NCI-H1105 treated with DMSO at 0.1 percent for 48 hours (cell line): ENCODE measurements at regions not wholly inside any gene's neighbourhood (a gene's known extent, or its start where the extent isn't known, plus 50 kb on each side); places are given as distances from the start of the nearest gene placed in this dataset.
A peak's percentile ranks its signal among the peaks of the same experiment; 100 is the strongest.

Source experiments
- DNase-seq: peaks from one replicate; lab custom pipeline; 2025; lab: John Stamatoyannopoulos, UW

GRCh38 chr13:34414616-34415015 lies 527.5 kb upstream of the NBEA start:
- DNase-seq: no peak

DNA sequence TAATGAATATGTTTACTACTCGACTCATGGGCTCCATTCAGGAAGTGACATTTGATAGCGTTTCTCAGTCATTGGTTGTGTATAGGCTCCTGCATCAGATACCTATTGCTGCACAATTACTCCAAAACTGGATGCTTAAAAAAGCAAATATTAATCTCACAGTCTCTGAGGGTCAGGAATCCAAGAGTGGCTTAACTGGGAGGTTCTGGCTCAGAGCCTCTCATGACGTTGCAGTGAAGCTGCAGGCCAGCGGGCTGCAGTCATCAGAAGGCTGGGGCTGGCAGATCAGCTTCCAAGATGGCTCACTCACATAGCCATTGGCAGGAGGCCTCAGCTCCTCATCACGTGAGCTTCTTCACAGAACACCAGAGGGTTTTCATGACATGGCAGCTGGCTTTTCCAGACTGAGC lies 525.1 kb upstream of the NBEA start:
- DNase-seq: no peak

DNA sequence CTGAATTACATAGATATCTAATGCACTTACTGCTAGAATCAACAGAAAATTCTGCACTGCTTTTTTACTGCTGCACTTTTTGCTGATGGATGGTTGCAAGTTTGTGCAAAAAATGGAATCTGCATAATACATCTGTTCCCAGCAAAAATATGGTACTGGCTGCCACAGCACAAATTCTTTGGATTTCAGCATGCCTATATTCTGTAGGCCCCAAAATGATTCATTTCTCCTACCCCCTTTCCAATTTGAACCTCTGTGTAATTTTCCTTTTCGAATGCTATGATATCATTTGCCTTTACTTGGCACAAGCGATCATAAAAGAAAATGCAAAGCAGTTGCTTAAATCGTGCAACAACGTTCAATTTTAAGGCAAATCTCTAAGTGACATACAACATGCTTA lies 524.2 kb upstream of the NBEA start:
- no peak for DNase-seq

DNA sequence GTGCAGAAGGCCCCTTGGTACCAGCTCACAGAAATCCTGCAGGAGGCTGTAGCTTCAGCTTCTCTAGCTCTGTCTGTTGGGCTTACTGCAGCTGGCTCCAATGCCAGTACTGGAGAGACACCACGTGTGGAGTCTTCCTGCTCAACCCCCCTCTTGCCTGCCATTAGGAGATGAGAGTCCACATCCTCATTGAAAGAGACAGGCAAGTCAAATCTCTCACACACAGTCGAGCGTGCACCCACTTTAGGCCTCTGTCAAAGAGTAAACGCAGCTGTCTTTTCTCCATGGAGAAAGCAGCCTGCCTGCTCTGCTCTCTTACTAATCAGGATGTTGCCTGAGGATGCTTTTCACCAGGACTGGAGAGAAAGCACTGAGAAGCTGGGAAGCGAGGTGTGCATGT lies 523.0 kb upstream of the NBEA start:
- DNase-seq: peak; percentile 9

- no peak for DNase-seq
These were observed 522.3 kb upstream of the NBEA start for GRCh38 chr13:34419755-34420154.

DNA sequence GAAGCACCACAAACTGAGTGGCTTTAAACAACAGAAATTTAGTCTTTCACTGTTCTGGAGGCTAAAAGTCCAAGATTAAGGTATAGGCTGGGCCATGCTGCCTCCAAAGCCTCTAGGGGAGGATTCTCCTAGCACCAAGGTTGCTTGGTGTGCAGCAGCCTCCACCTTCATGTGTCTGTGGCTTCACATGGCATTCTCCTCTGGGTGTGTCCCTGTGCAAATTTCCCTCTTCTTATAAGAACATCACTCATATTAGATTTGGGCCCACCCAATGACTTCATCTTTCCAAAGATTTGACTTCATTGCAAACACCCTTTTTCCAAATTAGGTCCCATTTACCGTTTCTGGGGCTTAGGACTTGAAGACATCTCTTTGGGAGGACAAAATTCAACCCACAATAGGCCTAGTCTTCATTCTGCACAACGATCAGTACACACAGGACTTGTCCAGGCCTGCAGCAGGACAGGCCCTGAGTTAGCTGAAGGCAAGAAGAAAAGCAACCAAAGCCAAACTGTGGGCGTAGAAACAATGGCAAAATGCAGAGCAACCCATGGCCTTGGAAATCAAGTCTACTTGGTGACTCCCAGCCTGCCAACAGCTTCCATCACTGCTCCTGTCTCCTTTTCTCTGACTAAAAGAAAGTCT lies 521.2 kb upstream of the NBEA start:
- DNase-seq: no peak

GRCh38 chr13:34421347-34421719 lies 520.7 kb upstream of the NBEA start:
- no peak for DNase-seq

- DNase-seq: no peak
These were observed 520.1 kb upstream of the NBEA start for GRCh38 chr13:34421858-34422475.

- DNase-seq: no peak
These were observed 519.1 kb upstream of the NBEA start for GRCh38 chr13:34422956-34423355.

DNA sequence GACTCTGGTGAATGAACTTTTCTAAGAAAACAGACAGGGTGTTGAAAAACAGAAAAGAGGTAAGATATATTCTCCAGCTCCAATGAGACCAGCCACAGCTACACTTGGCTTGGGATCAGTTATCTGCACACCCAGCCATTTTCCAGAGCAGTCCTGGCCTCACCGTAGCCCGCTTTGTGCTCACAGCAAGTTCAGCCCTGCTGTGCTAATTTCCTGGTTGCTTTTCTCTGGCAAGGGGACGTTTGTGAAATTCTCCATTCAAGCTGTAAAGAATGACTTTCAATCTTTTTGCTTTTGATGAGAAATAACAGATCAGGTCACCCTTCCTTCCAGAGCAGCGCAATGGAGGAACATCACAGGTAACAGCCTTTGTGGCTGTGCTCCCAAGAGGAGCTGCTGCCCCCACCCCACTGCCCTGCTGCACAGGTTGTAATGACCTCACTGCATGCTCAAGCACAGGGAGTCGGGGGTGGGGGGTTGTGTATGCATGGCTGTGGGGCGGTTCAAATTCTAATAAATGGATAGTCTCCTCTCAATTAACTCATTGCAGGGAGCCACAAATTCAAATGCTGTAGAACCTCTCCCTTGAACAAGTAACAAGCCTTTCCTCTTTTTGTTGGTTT lies 516.6 kb upstream of the NBEA start:
- DNase-seq: no peak

GRCh38 chr13:34428911-34429310 lies 513.2 kb upstream of the NBEA start:
- no peak for DNase-seq

DNA sequence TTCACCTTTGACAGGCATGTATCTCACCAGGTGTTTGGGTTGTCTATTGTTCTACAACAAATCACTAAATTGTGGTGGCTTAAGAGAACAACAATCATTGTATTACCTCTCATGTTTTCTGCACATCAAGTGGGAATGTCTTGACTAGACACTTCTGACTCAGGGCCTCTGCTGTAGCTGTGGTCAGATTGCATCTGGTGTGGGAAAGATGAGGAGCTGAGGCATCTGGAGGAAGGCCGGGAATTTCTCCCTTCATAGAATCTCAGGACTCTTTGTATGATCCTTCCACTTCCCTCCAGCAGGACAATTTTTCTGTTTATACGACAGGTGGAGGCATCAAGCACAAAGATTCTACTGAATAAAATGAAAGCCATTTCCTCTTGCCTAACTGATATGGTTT lies 511.8 kb upstream of the NBEA start:
- no peak for DNase-seq

DNA sequence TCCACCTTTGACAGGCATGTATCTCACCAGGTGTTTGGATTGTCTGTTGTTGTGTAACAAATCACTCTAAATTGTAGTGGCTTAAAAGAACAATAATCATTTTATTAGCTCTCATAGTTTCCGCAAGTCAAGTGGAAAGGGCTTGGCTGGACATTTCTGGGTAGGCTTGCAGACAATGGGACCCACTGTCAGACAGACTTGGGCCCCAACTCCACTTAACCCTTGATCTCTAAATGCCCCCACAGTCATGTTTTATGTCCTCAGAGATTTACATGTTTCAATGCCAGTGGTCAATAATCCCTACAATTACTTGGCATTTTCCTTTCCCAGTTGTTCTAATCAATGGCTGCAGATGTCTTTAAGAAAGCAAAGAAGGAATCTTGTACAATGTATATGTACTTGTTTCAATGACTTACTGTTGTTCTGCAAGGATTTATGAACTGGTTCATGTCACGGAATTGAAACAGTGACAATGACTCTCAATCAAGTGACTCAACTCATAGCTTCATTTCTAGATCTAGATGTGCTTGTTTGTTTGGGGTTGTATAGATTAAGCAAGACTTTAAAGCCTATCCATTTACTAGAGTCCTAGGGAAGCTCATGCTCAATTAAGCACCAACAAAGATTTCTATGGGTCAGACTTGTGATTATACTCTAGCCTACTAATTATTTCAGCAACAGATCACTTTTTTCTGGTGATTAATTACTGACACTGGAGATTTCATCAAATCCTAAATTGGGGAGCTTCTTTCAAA lies 510.1 kb upstream of the NBEA start:
- DNase-seq: peak; percentile 73

DNA sequence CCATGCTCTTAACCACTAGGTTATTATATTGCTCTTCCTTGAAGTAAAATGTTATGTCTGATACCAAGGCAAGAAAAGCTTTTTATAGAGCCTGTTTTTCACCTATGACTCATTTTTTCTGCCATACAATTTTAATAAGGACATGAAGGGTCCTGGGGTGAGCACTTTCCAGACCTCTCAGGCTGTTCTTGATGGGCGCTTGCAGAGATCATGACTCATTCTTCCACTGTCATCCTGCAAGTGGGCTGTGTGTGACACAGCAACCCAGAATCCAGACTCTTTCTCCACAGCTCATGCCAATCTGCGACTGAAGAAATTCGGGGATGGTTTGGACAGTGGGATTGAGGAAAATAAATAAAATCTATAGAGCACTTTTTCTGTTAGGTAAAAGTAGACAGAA lies 506.7 kb upstream of the NBEA start:
- no peak for DNase-seq

DNA sequence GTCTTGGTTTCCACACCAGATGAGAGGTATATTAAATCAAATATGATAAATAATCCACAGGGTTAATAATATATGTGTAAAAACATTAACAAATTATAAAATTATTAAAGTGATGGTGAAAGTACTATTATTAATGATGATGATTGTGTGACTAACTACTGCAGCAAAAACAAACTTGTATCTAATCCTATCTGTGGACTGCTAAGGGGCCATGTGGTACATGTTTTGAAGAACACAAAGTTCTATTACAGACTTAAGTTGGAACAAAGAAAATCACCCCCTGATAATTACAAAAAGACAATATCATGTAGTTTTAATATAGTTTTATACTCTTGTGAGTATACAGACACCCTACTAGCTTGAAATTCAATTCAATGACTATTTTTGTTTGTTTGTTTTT lies 504.2 kb upstream of the NBEA start:
- no peak for DNase-seq

DNA sequence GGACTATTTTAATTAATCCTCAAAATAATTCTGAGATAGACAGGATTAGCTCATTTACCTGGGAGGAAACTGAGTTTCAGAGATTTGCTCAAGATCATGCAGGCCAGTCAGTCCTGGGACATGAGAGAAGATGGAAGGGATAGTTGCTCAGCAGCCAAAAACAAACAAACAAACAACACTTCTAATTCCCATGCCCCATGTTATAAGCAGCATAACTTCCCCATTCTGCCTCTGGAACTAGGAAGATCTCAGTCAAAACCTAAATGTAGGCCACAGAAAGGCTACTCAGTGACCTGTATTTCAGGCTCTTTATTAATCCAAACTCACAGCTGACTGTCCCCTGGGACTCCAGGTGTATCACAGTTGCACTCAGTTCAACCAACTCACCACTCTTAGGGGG lies 489.2 kb upstream of the NBEA start:
- no peak for DNase-seq

DNA sequence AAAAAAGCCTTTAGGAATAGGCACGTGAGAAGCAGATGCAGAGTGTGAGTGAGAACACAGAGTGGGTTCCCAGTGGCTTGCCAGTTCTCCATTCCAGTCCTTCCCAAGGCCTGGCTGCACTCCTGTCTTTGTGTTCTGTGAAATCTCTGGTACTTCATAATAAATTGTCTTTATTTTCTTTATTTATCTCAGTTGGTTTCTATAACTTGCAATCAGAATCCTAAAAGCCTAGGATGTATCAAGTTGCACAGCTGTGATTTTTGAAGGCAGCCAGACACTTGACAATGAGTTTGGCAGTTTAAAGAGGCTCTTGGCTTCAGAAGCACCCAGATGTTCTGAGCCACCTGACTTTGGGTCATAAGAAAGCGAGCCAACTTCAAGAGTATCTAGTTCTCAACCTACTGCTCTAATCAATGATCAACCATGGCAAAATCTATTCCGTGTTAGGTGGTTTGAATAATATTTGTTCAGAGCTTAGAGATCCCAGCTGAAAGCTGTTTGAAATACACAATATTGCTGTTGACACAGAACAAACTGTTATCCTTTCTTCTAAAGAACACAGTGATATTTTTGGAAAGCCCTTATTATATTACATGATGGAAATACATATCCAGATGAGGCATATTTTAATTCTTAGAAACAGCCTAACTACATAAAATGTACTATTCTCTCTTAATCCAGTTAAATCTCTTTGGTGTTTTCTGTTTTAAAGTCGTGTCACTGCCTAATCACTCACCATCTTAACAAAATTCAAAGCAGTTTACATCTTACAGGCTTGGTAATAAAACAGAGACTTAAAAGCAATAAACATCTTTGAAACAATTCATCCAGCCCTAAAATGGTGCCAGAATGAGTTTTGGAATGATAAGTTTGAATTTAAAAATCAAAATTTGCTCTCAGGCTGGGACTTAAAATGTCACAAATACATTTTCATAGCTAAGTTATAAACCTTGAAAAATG lies 483.0 kb upstream of the NBEA start:
- DNase-seq: no peak

GRCh38 chr13:34459856-34460255 lies 482.2 kb upstream of the NBEA start:
- DNase-seq: no peak

DNA sequence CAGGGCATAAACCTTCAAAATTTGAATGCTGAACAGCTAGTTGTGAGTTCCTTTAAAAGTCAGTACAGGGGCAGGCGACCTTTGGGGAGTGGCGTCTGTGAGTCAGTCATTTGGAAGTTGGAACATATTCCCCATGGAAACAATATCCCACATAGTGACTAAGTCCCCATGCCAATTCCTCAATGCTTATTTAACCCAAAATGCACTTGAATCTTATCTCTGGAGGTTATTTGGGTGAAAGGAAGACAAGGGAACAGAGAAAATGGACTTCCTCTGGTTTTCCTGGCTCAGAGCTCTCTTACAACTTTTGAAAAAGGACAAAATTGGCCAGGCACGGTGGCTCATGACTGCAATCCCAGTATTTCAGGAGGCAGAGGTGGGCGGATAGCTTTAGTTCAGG lies 479.2 kb upstream of the NBEA start:
- no peak for DNase-seq

GRCh38 chr13:34464011-34464410 lies 478.1 kb upstream of the NBEA start:
- no peak for DNase-seq

GRCh38 chr13:34465423-34465922 lies 476.6 kb upstream of the NBEA start:
- no peak for DNase-seq

DNA sequence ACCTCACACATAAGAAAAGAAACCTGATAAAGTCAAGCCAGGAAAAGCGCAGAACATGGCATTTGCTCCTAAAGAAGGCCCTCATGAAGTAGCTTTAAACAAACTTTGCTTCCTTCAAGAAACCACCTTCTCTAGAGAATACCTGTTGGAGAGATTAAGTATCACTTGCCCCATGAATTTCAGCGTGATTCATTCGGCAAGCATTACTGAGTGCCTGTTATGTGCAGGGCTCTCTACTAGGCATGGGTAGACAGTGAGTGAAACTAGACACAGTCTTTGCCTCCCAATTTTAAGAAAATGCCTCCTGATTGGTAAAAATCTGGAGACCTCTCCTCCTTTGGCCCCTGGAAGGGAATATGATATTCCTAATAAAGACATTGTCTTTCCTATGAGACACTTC lies 475.8 kb upstream of the NBEA start:
- DNase-seq: no peak
